ENCODE measurements at regions not wholly inside any gene's neighbourhood (a gene's known extent, or its start where the extent isn't known, plus 50 kb on each side); places are given as distances from the start of the nearest gene placed in this dataset.

DNA sequence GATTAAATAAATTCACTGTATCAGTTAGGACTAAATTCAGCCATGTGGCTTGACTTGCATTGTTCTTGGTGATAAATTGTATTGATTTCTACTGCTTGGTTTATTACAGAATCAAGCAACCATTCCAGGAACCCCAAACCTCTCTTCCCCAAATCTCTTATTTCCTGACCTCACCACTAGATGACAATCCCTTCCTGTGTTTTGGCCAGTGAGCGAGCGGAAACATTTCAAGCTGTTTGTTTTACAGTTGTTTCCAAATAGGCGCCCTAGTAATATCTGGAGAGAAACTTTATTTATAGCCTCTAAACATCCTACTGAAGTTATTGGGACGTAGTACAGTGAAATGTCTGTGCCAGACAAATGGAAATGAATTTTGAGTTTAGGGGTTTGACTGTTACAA is 161.1 kb downstream of the SNAPC1 start:
- intact Hi-C loops (cut with DNase I), result no loop called here

DNA sequence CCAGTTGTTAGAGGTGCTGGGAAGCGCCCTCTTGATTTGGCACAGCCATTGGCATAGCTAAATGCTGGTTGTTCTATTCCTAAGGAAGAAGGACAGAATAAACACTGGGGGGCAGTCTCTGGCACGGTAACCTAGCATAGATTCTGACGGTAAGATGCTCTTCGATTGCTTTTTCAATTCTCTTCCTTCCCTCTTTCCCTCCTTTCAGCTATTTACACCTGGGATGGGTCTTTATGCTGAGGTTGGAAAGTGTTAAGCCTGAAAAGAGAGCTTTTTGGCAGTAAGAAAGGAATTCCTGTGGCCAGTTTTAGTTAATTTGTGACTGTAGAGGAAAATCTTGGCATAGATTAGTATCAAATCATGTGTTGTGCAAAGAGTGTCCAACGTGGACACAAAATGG is 162.8 kb downstream of the SNAPC1 start:
- no peak for TF ChIP-seq POLR2A (IDR thresholded peaks at IDR 0.05)
- TF ChIP-seq EP300 (IDR thresholded peaks at IDR 0.05), result no peak
- TF ChIP-seq, protein P1, sequence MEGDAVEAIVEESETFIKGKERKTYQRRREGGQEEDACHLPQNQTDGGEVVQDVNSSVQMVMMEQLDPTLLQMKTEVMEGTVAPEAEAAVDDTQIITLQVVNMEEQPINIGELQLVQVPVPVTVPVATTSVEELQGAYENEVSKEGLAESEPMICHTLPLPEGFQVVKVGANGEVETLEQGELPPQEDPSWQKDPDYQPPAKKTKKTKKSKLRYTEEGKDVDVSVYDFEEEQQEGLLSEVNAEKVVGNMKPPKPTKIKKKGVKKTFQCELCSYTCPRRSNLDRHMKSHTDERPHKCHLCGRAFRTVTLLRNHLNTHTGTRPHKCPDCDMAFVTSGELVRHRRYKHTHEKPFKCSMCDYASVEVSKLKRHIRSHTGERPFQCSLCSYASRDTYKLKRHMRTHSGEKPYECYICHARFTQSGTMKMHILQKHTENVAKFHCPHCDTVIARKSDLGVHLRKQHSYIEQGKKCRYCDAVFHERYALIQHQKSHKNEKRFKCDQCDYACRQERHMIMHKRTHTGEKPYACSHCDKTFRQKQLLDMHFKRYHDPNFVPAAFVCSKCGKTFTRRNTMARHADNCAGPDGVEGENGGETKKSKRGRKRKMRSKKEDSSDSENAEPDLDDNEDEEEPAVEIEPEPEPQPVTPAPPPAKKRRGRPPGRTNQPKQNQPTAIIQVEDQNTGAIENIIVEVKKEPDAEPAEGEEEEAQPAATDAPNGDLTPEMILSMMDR (IDR thresholded peaks at IDR 0.05), result no peak
- Histone ChIP-seq H3K9me3 (no peaks in the 10 kb centered on the region), H3K36me3 (no peaks in the 10 kb centered on the region), H3K4me1 (no peaks in the 10 kb centered on the region), H3K27ac (no peak overlapping the region), H3K4me3 (no peak overlapping the region), H3K27me3 (no peaks in the 10 kb centered on the region)
- WGBS, 2 donors, result 24 to 46% methylated on average over 5 of the region's 5 CpGs
- intact Hi-C loops (cut with DNase I), result no loop called here
- no peak for DNase-seq

More for the DNA sequence above, 161.1 kb downstream of the SNAPC1 start:
- WGBS, 2 donors, result 19 to 44% methylated on average over 4 of the region's 4 CpGs
- Histone ChIP-seq H3K36me3 (no peaks in the 10 kb centered on the region), H3K27ac (no peak overlapping the region), H3K4me3 (no peak overlapping the region), H3K9me3 (no peaks in the 10 kb centered on the region), H3K4me1 (no peaks in the 10 kb centered on the region), H3K27me3 (no peaks in the 10 kb centered on the region)
- TF ChIP-seq POLR2AphosphoS5 (IDR thresholded peaks at IDR 0.05), result no peak
- no peak for TF ChIP-seq EP300 (IDR thresholded peaks at IDR 0.05)
- no peak for TF ChIP-seq POLR2A (IDR thresholded peaks at IDR 0.05)
- TF ChIP-seq, protein P1 (IDR thresholded peaks at IDR 0.05), result no peak
- no peak for DNase-seq

DNA sequence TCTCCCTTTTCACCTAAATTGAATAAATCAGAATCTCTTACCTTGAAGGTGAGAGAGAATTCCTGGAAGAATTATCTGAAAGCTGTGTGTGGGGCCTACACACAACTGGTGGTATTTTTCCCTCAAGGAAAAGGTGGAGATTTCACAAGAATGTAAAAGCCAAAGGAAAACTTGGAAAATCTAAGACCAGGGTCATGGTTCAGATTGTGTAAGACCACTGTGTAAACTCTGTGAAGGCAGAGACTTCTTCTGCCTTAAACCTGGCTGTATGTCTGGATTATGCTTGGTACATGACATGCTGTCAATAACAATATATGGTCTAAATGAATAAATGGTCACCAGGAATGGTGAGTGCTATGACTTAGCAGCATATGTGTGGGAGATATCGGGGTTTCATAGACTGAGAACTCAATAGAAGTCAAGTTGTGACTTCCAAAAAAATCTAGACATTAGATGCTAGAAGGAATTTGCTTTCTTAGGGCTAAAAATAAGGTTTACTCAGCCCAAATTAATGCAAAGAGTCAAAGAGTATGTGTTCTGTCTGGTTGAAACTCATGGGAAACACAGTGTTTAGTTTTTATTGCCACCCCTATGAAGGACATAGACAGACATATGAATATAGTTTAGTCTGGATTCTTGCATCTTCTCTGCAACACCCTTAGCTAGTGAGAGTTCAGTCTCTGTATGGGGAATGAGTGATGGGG is 163.7 kb downstream of the SNAPC1 start:
- TF ChIP-seq POLR2AphosphoS5 (IDR thresholded peaks at IDR 0.05) (no peak), POLR2A (IDR thresholded peaks at IDR 0.05) (no peak)
- TF ChIP-seq, protein P1 (IDR thresholded peaks at IDR 0.05), result no peak
- no peaks in the 10 kb centered on the region for H3K4me1 ChIP-seq
- no peaks in the 10 kb centered on the region for H3K9me3 ChIP-seq
- no peaks in the 10 kb centered on the region for H3K36me3 ChIP-seq
- H3K27me3 ChIP-seq, result no peaks in the 10 kb centered on the region
- H3K27ac ChIP-seq, result no peak overlapping the region
- no peak for DNase-seq
- WGBS, 2 donors, result 88 to 96% methylated on average over 1 of the region's 1 CpG
- intact Hi-C loops (cut with DNase I), result no loop called here
- H3K4me3 ChIP-seq, result no peak overlapping the region

DNA sequence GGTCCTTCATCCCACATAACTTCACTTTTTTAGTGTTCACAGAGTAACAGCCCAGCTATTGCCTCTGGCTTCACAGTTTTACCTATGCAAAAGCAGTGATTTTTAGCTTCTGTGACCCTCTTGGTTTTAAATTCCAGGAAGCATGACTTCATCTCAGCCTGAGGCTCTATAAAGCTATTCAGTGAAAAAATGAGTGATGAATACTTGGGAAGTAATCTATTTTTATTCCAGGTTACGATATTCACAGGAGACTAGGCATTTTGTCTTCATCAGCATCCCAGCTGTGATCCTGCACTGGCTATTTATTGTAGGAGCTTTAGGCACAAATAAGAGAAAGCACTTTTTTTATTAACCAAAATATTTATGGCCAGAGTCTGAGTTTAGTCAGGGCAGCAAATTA is 164.8 kb downstream of the SNAPC1 start:
- WGBS, 2 donors, result 69 to 74% methylated on average over 1 of the region's 1 CpG
- TF ChIP-seq EP300 (IDR thresholded peaks at IDR 0.05) (no peak), POLR2A (IDR thresholded peaks at IDR 0.05) (no peak)
- TF ChIP-seq, protein P1 (IDR thresholded peaks at IDR 0.05), result no peak
- intact Hi-C loops (cut with DNase I), result no loop called here
- Histone ChIP-seq H3K4me1 (no peaks in the 10 kb centered on the region), H3K27me3 (no peaks in the 10 kb centered on the region), H3K36me3 (no peaks in the 10 kb centered on the region), H3K27ac (no peak overlapping the region), H3K4me3 (no peak overlapping the region), H3K9me3 (no peaks in the 10 kb centered on the region)
- no peak for DNase-seq

DNA sequence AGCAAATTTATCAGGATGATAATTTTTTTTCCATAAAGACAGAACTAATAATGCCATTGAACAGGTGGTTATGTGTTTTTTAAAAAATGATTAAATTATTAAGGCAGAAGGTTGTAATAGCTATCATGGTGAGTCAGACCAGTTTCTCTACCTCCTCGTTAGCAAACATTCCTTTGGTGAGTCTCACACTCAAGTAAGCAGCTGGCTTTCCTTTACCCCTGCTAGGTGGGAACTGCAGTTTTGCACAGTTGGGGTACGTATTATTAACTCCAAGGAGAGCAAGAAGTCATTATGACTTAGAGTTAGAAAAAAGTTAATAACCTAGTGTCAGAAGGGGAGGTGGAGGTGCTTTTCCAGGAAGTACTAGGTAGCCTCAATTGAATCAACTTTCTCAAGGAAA is 165.3 kb downstream of the SNAPC1 start:
- TF ChIP-seq POLR2AphosphoS5 (IDR thresholded peaks at IDR 0.05) (no peak), EP300 (IDR thresholded peaks at IDR 0.05) (no peak), POLR2A (IDR thresholded peaks at IDR 0.05) (no peak)
- TF ChIP-seq, protein P1 (IDR thresholded peaks at IDR 0.05), result no peak
- Histone ChIP-seq H3K36me3 (no peaks in the 10 kb centered on the region), H3K4me1 (no peaks in the 10 kb centered on the region), H3K27ac (no peak overlapping the region), H3K27me3 (no peaks in the 10 kb centered on the region), H3K4me3 (no peak overlapping the region), H3K9me3 (no peaks in the 10 kb centered on the region)
- intact Hi-C loops (cut with DNase I), result no loop called here
- whole genome bisulfite sequencing, 2 donors, result 66 to 71% methylated on average over 2 of the region's 2 CpGs
- no peak for DNase-seq
